ENCODE measurements at regions not wholly inside any gene's neighbourhood (a gene's known extent, or its start where the extent isn't known, plus 50 kb on each side); places are given as distances from the start of the nearest gene placed in this dataset.

DNA sequence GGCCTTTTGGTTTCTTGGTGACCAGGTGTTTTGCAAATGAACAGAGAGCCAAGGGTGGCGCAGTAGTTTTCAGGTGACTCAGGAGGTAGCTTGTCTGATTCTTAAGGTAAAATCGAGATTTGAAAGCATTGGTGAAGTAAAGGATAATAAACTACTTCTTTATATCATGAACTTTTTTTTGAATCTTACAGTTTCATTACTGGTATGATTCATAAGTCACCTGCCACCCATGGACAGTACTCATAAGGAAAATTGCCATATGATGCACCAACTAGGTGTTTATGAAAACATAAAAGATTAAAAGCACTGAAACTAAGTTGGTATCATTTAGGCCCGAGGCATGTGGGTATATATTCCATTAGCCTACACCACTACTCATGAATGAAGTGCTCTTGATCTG is 84.1 kb upstream of the MGAT5 start:
- Histone ChIP-seq H3K9ac (no peak overlapping the region), H3K9me3 (no peaks in the 10 kb centered on the region), H2AFZ (ENCODE audit: low read depth) (no peak overlapping the region), H3K27me3 (ENCODE audit: insufficient read depth) (no peaks in the 10 kb centered on the region), H3K36me3 (replicated peaks in 1 of 2; ENCODE audit: control insufficient read depth in 1 of 2, insufficient read depth in 2 of 2, low read length in 1 of 2) (no peaks in the 10 kb centered on the region), H4K20me1 (ENCODE audit: insufficient read depth) (no peaks in the 10 kb centered on the region), H3K9me2 (no peaks in the 10 kb centered on the region), H3K4me3 (ENCODE audit: low read depth in 2 of 2, low read length in 1 of 2) (no peak overlapping the region), H3K27ac (ENCODE audit: low read depth in 2 of 2, low read length in 1 of 2) (no peak overlapping the region), H3F3A (replicated peaks; ENCODE audit: insufficient read depth) (no peaks in the 10 kb centered on the region), H3K4me2 (no peak overlapping the region), H3K79me2 (ENCODE audit: insufficient read depth) (peaks cover 7% of the 10 kb centered on the region; the same call in 1 of the 2 replicates), H3K4me1 (ENCODE audit: control insufficient read depth in 1 of 2, insufficient read depth in 2 of 2, low read depth in 1 of 2, low read length in 1 of 2) (peaks cover 0 to 17% of the 10 kb centered on the region in 2 experiments; a peak in 3 of 4 replicates)
- no peak for DNase-seq
- ChIA-PET CTCF (interaction anchor here (1.0 kb wide), 1 partner anchor 76 kb away, joined by 3 read pairs; no protein-coding TSS in a partner anchor), POLR2A (no interaction called here)
- 89% methylated on average over 3 of the region's 3 CpGs for WGBS (ENCODE audit: low lambda C conversion rate)
- TF ChIP-seq EZH2phosphoT487 (IDR thresholded peaks at IDR 0.05; ENCODE audit: borderline replicate concordance, low read depth) (no peak), SMC3 (IDR thresholded peaks at IDR 0.05; ENCODE audit: low read depth, low read length) (no peak), GATA2 (CRISPR knock-in tag; IDR thresholded peaks at IDR 0.05) (no peak)
- TF ChIP-seq, protein P1, sequence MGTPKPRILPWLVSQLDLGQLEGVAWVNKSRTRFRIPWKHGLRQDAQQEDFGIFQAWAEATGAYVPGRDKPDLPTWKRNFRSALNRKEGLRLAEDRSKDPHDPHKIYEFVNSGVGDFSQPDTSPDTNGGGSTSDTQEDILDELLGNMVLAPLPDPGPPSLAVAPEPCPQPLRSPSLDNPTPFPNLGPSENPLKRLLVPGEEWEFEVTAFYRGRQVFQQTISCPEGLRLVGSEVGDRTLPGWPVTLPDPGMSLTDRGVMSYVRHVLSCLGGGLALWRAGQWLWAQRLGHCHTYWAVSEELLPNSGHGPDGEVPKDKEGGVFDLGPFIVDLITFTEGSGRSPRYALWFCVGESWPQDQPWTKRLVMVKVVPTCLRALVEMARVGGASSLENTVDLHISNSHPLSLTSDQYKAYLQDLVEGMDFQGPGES (IDR thresholded peaks at IDR 0.05; ENCODE audit: low read depth, low read length): no peak
- TF ChIP-seq, protein P2, sequence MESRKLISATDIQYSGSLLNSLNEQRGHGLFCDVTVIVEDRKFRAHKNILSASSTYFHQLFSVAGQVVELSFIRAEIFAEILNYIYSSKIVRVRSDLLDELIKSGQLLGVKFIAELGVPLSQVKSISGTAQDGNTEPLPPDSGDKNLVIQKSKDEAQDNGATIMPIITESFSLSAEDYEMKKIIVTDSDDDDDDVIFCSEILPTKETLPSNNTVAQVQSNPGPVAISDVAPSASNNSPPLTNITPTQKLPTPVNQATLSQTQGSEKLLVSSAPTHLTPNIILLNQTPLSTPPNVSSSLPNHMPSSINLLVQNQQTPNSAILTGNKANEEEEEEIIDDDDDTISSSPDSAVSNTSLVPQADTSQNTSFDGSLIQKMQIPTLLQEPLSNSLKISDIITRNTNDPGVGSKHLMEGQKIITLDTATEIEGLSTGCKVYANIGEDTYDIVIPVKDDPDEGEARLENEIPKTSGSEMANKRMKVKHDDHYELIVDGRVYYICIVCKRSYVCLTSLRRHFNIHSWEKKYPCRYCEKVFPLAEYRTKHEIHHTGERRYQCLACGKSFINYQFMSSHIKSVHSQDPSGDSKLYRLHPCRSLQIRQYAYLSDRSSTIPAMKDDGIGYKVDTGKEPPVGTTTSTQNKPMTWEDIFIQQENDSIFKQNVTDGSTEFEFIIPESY (IDR thresholded peaks at IDR 0.05; ENCODE audit: borderline replicate concordance, low read depth): no peak

DNA sequence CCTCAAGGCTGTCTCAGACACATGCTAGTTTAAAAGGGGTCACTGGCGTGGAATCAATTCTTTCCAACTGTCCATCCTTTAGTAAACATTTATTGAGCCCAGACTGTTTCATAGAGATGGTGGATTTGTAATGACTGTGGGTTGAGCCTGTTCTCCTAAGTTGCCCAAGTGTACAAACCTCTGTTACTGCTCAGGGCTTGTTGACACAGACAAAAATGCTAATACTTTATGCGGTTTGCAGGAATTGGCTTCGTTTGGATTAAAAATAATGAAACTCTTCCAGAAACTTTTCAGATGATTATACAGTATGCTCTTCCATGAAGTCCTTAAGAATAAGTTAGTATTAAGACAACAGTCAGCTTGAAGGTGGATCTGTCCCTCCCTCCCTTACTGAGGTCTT is 83.6 kb upstream of the MGAT5 start:
- Histone ChIP-seq H3K4me1 (ENCODE audit: control insufficient read depth in 1 of 2, insufficient read depth in 2 of 2, low read depth in 1 of 2, low read length in 1 of 2) (peaks cover 0 to 19% of the 10 kb centered on the region in 2 experiments; a peak in 3 of 4 replicates), H2AFZ (ENCODE audit: low read depth) (no peak overlapping the region), H3K4me2 (no peak overlapping the region), H3K36me3 (replicated peaks in 1 of 2; ENCODE audit: control insufficient read depth in 1 of 2, insufficient read depth in 2 of 2, low read length in 1 of 2) (no peaks in the 10 kb centered on the region), H3K4me3 (ENCODE audit: low read depth in 2 of 2, low read length in 1 of 2) (no peak overlapping the region), H3K9me3 (no peaks in the 10 kb centered on the region), H4K20me1 (ENCODE audit: insufficient read depth) (no peaks in the 10 kb centered on the region), H3K9me2 (no peaks in the 10 kb centered on the region), H3K9ac (no peak overlapping the region), H3F3A (replicated peaks; ENCODE audit: insufficient read depth) (no peaks in the 10 kb centered on the region), H3K79me2 (ENCODE audit: insufficient read depth) (peaks cover 9% of the 10 kb centered on the region; the same call in 1 of the 2 replicates), H3K27ac (ENCODE audit: low read depth in 2 of 2, low read length in 1 of 2) (no peak overlapping the region), H3K27me3 (ENCODE audit: insufficient read depth) (no peaks in the 10 kb centered on the region)
- POLR2A ChIA-PET: no interaction called here
- CTCF ChIA-PET: interaction anchor here (1.0 kb wide), 1 partner anchor 75 kb away, joined by 3 read pairs; no protein-coding TSS in a partner anchor
- no peak for DNase-seq
- 92% methylated on average over 3 of the region's 3 CpGs for WGBS (ENCODE audit: low lambda C conversion rate)
- TF ChIP-seq TCF12 (IDR thresholded peaks at IDR 0.05) (no peak), ELF1 (IDR thresholded peaks at IDR 0.05) (no peak), RAD21 (IDR thresholded peaks at IDR 0.05; ENCODE audit: low read length) (no peak), NRF1 (IDR thresholded peaks at IDR 0.05; ENCODE audit: low read depth, low read length) (no peak), RFX5 (IDR thresholded peaks at IDR 0.05; ENCODE audit: low read length) (no peak), MXI1 (IDR thresholded peaks at IDR 0.05; ENCODE audit: low read depth, low read length) (no peak), FOXJ3 (CRISPR knock-in tag; IDR thresholded peaks at IDR 0.05) (no peak), JUND (IDR thresholded peaks at IDR 0.05) (no peak), RXRA (IDR thresholded peaks at IDR 0.05; ENCODE audit: borderline replicate concordance, low read depth) (no peak), FOXM1 (IDR thresholded peaks at IDR 0.05; ENCODE audit: low read depth) (no peak), GABPA (IDR thresholded peaks at IDR 0.05; ENCODE audit: low read depth) (no peak), MEF2A (IDR thresholded peaks at IDR 0.05; ENCODE audit: borderline replicate concordance, low read depth) (no peak), POLR2AphosphoS5 (IDR thresholded peaks at IDR 0.05; ENCODE audit: low read depth, low read length) (no peak), EZH2phosphoT487 (IDR thresholded peaks at IDR 0.05; ENCODE audit: borderline replicate concordance, low read depth) (no peak)
- TF ChIP-seq, protein P3, sequence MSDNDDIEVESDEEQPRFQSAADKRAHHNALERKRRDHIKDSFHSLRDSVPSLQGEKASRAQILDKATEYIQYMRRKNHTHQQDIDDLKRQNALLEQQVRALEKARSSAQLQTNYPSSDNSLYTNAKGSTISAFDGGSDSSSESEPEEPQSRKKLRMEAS (IDR thresholded peaks at IDR 0.05; ENCODE audit: low read depth): no peak
- TF ChIP-seq, protein P2 (IDR thresholded peaks at IDR 0.05; ENCODE audit: borderline replicate concordance, low read depth): no peak
- TF ChIP-seq, protein P4, sequence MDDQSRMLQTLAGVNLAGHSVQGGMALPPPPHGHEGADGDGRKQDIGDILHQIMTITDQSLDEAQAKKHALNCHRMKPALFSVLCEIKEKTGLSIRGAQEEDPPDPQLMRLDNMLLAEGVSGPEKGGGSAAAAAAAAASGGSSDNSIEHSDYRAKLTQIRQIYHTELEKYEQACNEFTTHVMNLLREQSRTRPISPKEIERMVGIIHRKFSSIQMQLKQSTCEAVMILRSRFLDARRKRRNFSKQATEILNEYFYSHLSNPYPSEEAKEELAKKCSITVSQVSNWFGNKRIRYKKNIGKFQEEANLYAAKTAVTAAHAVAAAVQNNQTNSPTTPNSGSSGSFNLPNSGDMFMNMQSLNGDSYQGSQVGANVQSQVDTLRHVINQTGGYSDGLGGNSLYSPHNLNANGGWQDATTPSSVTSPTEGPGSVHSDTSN (IDR thresholded peaks at IDR 0.05): no peak
- TF ChIP-seq, protein P5, sequence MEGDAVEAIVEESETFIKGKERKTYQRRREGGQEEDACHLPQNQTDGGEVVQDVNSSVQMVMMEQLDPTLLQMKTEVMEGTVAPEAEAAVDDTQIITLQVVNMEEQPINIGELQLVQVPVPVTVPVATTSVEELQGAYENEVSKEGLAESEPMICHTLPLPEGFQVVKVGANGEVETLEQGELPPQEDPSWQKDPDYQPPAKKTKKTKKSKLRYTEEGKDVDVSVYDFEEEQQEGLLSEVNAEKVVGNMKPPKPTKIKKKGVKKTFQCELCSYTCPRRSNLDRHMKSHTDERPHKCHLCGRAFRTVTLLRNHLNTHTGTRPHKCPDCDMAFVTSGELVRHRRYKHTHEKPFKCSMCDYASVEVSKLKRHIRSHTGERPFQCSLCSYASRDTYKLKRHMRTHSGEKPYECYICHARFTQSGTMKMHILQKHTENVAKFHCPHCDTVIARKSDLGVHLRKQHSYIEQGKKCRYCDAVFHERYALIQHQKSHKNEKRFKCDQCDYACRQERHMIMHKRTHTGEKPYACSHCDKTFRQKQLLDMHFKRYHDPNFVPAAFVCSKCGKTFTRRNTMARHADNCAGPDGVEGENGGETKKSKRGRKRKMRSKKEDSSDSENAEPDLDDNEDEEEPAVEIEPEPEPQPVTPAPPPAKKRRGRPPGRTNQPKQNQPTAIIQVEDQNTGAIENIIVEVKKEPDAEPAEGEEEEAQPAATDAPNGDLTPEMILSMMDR (IDR thresholded peaks at IDR 0.05): no peak
